Heart right ventricle (tissue), 16 donors: ENCODE measurements at regions not wholly inside any gene's neighbourhood (a gene's known extent, or its start where the extent isn't known, plus 50 kb on each side); places are given as distances from the start of the nearest gene placed in this dataset.
A peak's percentile ranks its signal among the peaks of the same experiment; 100 is the strongest.
"Not testable (repeated sequence)": the region's sequence is repeated elsewhere in the genome, so short reads cannot be mapped to it uniquely, and the experiment has no call there.

Source experiments
- ATAC-seq, 8 donors: fragments of 200-7000 bp; cut with Tn5 transposase; one replicate each; pipeline ENCODE4 v1.9.1; 2020; ENCODE audit warnings: mild to moderate bottlenecking in 8 of 8, moderate library complexity in 8 of 8, moderate number of reproducible peaks in 1 of 8
- DNase-seq, 2 donors: peaks; one replicate each; pipeline ENCODE4 v3.0.0-alpha.2; 2020
- H3K27ac ChIP-seq, 10 donors: fragments of 200-600 bp; sonication (generic) in 2 of 10; one replicate each; pipeline versions ENCODE4 v1.5.0 to v1.8.0; 2020 to 2022; ENCODE audit warnings: mild to moderate bottlenecking in 3 of 10
- H3K27me3 ChIP-seq, 7 donors: fragments of 200-600 bp; one replicate each; pipeline ENCODE4 v1.8.0; 2021 to 2022; ENCODE audit warnings: mild to moderate bottlenecking in 2 of 7
- H3K36me3 ChIP-seq, 9 donors: fragments of 200-600 bp; sonication (generic) in 1 of 9; one replicate each; pipeline versions ENCODE4 v1.5.0 to v1.8.0; 2020 to 2022; ENCODE audit warnings: mild to moderate bottlenecking in 2 of 9
- H3K4me1 ChIP-seq, 9 donors: fragments of 200-600 bp; sonication (generic) in 1 of 9; one replicate each; pipeline versions ENCODE4 v1.5.0 to v1.8.0; 2020 to 2022; ENCODE audit warnings: mild to moderate bottlenecking in 4 of 9
- H3K4me3 ChIP-seq, 10 donors: fragments of 200-600 bp; sonication (generic) in 2 of 10; one replicate each; pipeline versions ENCODE4 v1.5.0 to v1.8.0; 2020 to 2022; ENCODE audit warnings: mild to moderate bottlenecking in 7 of 10, moderate library complexity in 2 of 10
- H3K9me3 ChIP-seq, 11 donors: fragments of 200-600 bp in 10 of 11; sonication (generic) in 2 of 11; one replicate each; pipeline versions ENCODE4 v1.5.0 to v1.8.0; 2013 to 2022; ENCODE audit warnings: mild to moderate bottlenecking in 2 of 11, control low read depth in 1 of 11, moderate library complexity in 1 of 11
- WGBS, 2 donors: extraction: QIAGEN DNeasy Blood & Tissue Kit; methylation state at CpG; one replicate each; pipeline ENCODE4 v1.1.7; 2013; ENCODE audit warnings: inconsistent platforms in 1 of 2; 5-methylcytosine and 5-hydroxymethylcytosine counted together
- intact Hi-C, 10 donors: fragments of 100-400 bp; cut with DNase I; formaldehyde crosslinking; loops; one replicate each; pipeline versions ENCODE4 v1.11.1 to v1.14.2; 2022
- TF ChIP-seq, protein P1 (sequence below), 9 donors: fragments of 200-600 bp; sonication (generic) in 2 of 9; IDR thresholded peaks; one replicate each; pipeline versions ENCODE4 v1.5.0 to v1.8.0; 2021 to 2022; ENCODE audit warnings: antibody characterized with exemption in 9 of 9, mild to moderate bottlenecking in 5 of 9, moderate library complexity in 1 of 9
- donor health status: Arrhythmogenic right ventricular cardiomyopathy.
- donor health status: ischemic (EF 13 %, LVEDD 7.1; RV severe dilation, severe dysfunction).
- donor health status: healthy with polysubstance abuse.
- donor health status: DM: no; HTN: yes; CAD: no.
- donor health status: DM: no; HTN: no; CAD: no.
- donor health status: ischemic (EF 25% LVEDD 6.9; RV normal size, moderate dysfunction).
- donor health status: ischemic (EF 25% LVEDD 5.7; RV mildly dilated, moderate dysfunction).
- donor health status: healthy.
- donor health status: DM: yes; HTN: yes; CAD: no.
- donor health status: Ischemic cardiomyopathy.
- donor health status: ischemic (EF 35%, LVEDD 5.7; RV mildly dilated, moderate dysfunction).
- donor health status: nonischemic (EF 11% LVEDD 7.7; RV severe dilation, severe dysfunction).
- donor health status: DM: yes; HTN: yes; CAD: no.
- donor health status: PGD.
- donor health status: ischemic (EF 29% LVEDD 5.4; RV normal size, mild dysfunction).
- donor health status: nonischemic (EF 23%, LVEDD 6.1; RV moderate dilation, normal function).

DNA sequence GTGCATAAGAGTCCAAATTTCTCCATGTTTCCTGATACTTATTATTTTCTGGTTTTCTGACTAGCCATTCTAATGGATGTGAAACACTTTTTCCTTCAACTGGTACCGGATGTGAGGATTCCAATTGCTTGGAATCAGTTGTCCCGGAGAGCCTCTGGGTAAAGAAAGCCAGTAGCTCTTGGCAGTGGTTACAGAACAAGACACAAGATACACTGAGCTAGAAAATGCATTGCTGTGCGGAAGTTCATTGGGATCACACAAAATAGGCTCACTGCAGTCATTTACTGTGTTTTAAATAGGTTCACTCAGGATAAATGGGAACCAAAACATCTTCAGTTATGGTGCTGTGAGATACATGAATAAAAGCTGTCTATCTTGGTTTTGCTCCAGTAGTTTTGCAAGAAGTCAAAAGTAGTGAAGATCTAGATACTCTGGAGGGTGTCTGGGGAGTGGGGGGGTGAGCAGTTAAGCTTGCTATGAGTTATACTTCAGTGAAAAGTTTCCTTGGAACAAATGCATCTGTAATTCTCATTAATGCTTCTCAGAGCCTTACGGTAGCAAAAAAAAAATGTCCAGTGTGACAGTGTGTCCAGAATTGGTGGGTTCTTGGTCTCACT is 54.4 kb upstream of the RNF182 start:
- Histone ChIP-seq H3K4me1 (peaks cover 7 to 16% (median 10%) of the 10 kb centered on the region in 9 donors), H3K27ac (no peak overlapping the region), H3K27me3 (peaks cover 0 to 10% (median 0%) of the 10 kb centered on the region in 7 donors), H3K9me3 (no peaks in the 10 kb centered on the region), H3K36me3 (no peaks in the 10 kb centered on the region), H3K4me3 (no peak overlapping the region)
- no peak for DNase-seq
- intact Hi-C loops = loop anchor here in 3 of 10 donors (5.0 to 10.0 kb wide), 2 partner anchors 53 to 76 kb away; no protein-coding TSS in a partner anchor
- TF ChIP-seq, protein P1, sequence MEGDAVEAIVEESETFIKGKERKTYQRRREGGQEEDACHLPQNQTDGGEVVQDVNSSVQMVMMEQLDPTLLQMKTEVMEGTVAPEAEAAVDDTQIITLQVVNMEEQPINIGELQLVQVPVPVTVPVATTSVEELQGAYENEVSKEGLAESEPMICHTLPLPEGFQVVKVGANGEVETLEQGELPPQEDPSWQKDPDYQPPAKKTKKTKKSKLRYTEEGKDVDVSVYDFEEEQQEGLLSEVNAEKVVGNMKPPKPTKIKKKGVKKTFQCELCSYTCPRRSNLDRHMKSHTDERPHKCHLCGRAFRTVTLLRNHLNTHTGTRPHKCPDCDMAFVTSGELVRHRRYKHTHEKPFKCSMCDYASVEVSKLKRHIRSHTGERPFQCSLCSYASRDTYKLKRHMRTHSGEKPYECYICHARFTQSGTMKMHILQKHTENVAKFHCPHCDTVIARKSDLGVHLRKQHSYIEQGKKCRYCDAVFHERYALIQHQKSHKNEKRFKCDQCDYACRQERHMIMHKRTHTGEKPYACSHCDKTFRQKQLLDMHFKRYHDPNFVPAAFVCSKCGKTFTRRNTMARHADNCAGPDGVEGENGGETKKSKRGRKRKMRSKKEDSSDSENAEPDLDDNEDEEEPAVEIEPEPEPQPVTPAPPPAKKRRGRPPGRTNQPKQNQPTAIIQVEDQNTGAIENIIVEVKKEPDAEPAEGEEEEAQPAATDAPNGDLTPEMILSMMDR (IDR thresholded peaks at IDR 0.05) = no peak
- ATAC-seq = peak in 3 of 8 donors; percentile 25 to 51 (median 44)
- 62 to 66% methylated on average over 4 of the region's 4 CpGs for WGBS, 2 donors

DNA sequence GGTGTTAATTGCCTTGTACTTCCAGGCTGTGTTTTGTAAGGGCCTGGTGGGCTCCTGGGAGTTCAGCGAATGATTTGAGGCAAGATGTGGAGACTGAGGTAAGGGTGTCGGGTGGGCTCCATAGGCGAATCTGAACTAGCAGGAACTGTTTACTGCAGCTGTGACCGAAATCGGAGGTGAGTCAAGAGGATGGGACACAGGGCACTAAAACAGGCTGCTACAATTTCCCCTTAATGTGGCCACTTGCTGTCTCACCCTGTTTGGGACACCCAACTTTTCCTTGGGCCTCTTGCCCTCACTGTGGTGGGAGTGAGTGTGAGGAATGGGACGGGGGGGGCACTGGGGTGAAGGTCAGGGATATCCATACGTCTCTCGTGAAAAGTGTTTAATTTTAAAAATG is 53.9 kb upstream of the MCUR1 start:
- peaks cover 0 to 10% (median 0%) of the 10 kb centered on the region in 7 donors for H3K27me3 ChIP-seq
- DNase-seq (no peak), ATAC-seq (no peak)
- H3K4me3 ChIP-seq = no peak overlapping the region
- no peaks in the 10 kb centered on the region for H3K36me3 ChIP-seq
- TF ChIP-seq, protein P1 (IDR thresholded peaks at IDR 0.05) = no peak
- peaks cover 0 to 7% (median 0%) of the 10 kb centered on the region in 9 donors for H3K4me1 ChIP-seq
- 88 to 90% methylated on average over 8 of the region's 8 CpGs for WGBS, 2 donors
- intact Hi-C loops = no loop called here
- H3K9me3 ChIP-seq = no peaks in the 10 kb centered on the region
- no peak overlapping the region for H3K27ac ChIP-seq

DNA sequence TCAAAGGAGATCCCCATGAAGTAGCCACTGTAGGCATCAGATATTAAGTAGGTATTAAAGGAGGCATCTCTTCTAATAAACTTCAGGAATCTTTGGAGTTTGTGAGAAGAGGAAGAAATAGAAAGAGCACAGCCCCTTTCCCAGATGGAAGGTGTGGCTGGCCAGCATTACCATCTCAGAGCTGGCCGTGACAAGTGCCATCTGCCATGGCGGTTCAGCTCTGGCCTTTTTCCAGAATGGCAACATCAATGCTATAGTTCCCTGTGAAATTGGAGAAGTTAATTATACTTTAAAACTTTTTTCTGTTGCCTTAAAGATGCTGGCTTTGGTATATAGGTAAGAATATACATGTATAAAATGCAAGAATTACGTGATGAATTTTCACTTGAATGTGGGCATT is 51.9 kb upstream of the MCUR1 start:
- H3K4me1 ChIP-seq = peaks cover 0 to 4% (median 0%) of the 10 kb centered on the region in 9 donors
- H3K36me3 ChIP-seq = no peaks in the 10 kb centered on the region
- H3K27ac ChIP-seq = no peak overlapping the region
- intact Hi-C loops = no loop called here
- H3K9me3 ChIP-seq = no peaks in the 10 kb centered on the region
- TF ChIP-seq, protein P1 (IDR thresholded peaks at IDR 0.05) = no peak
- H3K4me3 ChIP-seq = no peak overlapping the region
- whole genome bisulfite sequencing, 2 donors = 88 to 89% methylated on average over 3 of the region's 3 CpGs
- DNase-seq = no peak
- no peak for ATAC-seq
- peaks cover 0 to 12% (median 0%) of the 10 kb centered on the region in 7 donors for H3K27me3 ChIP-seq

DNA sequence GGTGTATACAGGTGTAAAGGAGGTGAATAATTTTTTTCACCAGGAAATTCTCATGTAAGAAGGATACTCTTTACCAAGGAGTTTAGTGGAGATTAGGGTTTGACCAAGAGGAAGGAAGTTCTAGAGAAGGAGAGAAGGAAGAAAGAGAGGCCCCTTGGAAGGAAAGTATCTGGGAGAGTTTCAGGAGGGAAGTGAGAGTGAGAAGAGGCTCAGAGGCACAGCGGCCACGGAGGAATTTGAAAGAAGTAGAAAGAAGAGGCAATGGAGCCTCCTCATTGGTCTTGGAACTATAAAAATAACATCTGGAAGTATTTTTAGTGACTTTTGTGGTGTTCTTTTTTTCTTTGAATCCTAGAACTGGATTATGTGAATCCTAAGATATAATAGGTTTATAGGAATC is 50.8 kb upstream of the MCUR1 start:
- intact Hi-C loops = no loop called here
- TF ChIP-seq, protein P1 (IDR thresholded peaks at IDR 0.05) = no peak
- no peak overlapping the region for H3K4me3 ChIP-seq
- no peak overlapping the region for H3K27ac ChIP-seq
- peaks cover 0 to 7% (median 0%) of the 10 kb centered on the region in 11 donors for H3K9me3 ChIP-seq
- ATAC-seq (no peak), DNase-seq (no peak)
- H3K4me1 ChIP-seq = peaks cover 0 to 3% (median 1%) of the 10 kb centered on the region in 9 donors
- no peaks in the 10 kb centered on the region for H3K36me3 ChIP-seq
- H3K27me3 ChIP-seq = peaks cover under 1 to 24% (median 10%) of the 10 kb centered on the region in 7 donors
- WGBS, 2 donors = 61 to 71% methylated on average over 2 of the region's 2 CpGs

DNA sequence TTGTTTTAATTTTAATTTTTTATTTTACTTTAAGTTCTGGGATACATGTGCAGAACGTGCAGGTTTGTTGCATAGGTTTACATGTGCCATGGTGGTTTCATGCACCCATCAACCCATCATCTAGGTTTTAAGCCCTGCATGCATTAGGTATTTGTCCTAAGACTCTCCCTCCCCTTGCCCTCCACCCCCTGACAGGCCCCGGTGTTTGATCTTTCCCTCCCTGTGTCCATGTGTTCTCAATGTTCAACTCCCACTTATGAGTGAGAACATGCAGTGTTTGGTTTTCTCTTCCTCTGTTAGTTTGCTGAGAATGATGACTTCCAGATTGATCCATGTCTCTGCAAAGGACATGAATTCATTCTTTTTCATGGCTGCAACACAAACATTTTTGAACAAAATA is 50.3 kb upstream of the MCUR1 start:
- WGBS, 2 donors = 65 to 70% methylated on average over 2 of the region's 2 CpGs
- DNase-seq, H3K4me1 ChIP-seq, H3K4me3 ChIP-seq, H3K9me3 ChIP-seq, H3K27ac ChIP-seq, ATAC-seq, intact Hi-C loops, H3K36me3 ChIP-seq: not testable (repeated sequence)
- peaks cover 6 to 28% (median 15%) of the 10 kb centered on the region in 7 donors for H3K27me3 ChIP-seq
